ENCODE measurements at regions not wholly inside any gene's neighbourhood (a gene's known extent, or its start where the extent isn't known, plus 50 kb on each side); places are given as distances from the start of the nearest gene placed in this dataset.

GRCh38 chr6:19107468-19107867 is 720.3 kb downstream of the RNF144B start:
- no peaks in the 10 kb centered on the region for H3K79me2 ChIP-seq (ENCODE audit: control insufficient read depth, low read length)
- H3K4me1 ChIP-seq (ENCODE audit: control insufficient read depth, low read length), result no peaks in the 10 kb centered on the region
- H3K4me2 ChIP-seq (ENCODE audit: low read length), result no peak overlapping the region
- H3K27ac ChIP-seq (ENCODE audit: low read depth, low read length), result no peak overlapping the region
- no peaks in the 10 kb centered on the region for H4K20me1 ChIP-seq (ENCODE audit: control insufficient read depth, insufficient read depth, low read depth, low read length)
- TF ChIP-seq CTCF (IDR thresholded peaks at IDR 0.05; ENCODE audit: low read depth, low read length, poor library complexity, severe bottlenecking) (no peak), EZH2phosphoT487 (IDR thresholded peaks at IDR 0.05; ENCODE audit: borderline replicate concordance, low read length) (no peak)
- H3K36me3 ChIP-seq (ENCODE audit: control insufficient read depth, low read length), result no peaks in the 10 kb centered on the region
- H3K9me2 ChIP-seq (replicated peaks; ENCODE audit: control insufficient read depth, low read length), result no peaks in the 10 kb centered on the region
- no peaks in the 10 kb centered on the region for H3K9me3 ChIP-seq (ENCODE audit: control insufficient read depth, insufficient read depth, low read length)
- H3K27me3 ChIP-seq (ENCODE audit: control insufficient read depth, low read length), result no peaks in the 10 kb centered on the region
- H3K4me3 ChIP-seq (ENCODE audit: low read length), result no peak overlapping the region
- no peaks in the 10 kb centered on the region for H3F3A ChIP-seq (ENCODE audit: control insufficient read depth, insufficient read depth)

- no peaks in the 10 kb centered on the region for H3K9me3 ChIP-seq (ENCODE audit: control insufficient read depth, insufficient read depth, low read length)
- no peaks in the 10 kb centered on the region for H3K79me2 ChIP-seq (ENCODE audit: control insufficient read depth, low read length)
- H3K36me3 ChIP-seq (ENCODE audit: control insufficient read depth, low read length), result no peaks in the 10 kb centered on the region
- no peak overlapping the region for H3K4me3 ChIP-seq (ENCODE audit: low read length)
- H4K20me1 ChIP-seq (ENCODE audit: control insufficient read depth, insufficient read depth, low read depth, low read length), result no peaks in the 10 kb centered on the region
- no peak for TF ChIP-seq CTCF (IDR thresholded peaks at IDR 0.05; ENCODE audit: low read depth, low read length, poor library complexity, severe bottlenecking)
- TF ChIP-seq EZH2phosphoT487 (IDR thresholded peaks at IDR 0.05; ENCODE audit: borderline replicate concordance, low read length), result no peak
- H3K4me1 ChIP-seq (ENCODE audit: control insufficient read depth, low read length), result no peaks in the 10 kb centered on the region
- H3K27ac ChIP-seq (ENCODE audit: low read depth, low read length), result no peak overlapping the region
- no peaks in the 10 kb centered on the region for H3K9me2 ChIP-seq (replicated peaks; ENCODE audit: control insufficient read depth, low read length)
- no peak overlapping the region for H3K4me2 ChIP-seq (ENCODE audit: low read length)
- H3K27me3 ChIP-seq (ENCODE audit: control insufficient read depth, low read length), result no peaks in the 10 kb centered on the region
- no peaks in the 10 kb centered on the region for H3F3A ChIP-seq (ENCODE audit: control insufficient read depth, insufficient read depth)
Measured at GRCh38 chr6:19121521-19121920, 715.6 kb upstream of the ID4 start.

GRCh38 chr6:19127081-19127480 is 710.1 kb upstream of the ID4 start:
- H3K27ac ChIP-seq (ENCODE audit: low read depth, low read length), result no peak overlapping the region
- no peaks in the 10 kb centered on the region for H3K79me2 ChIP-seq (ENCODE audit: control insufficient read depth, low read length)
- no peaks in the 10 kb centered on the region for H3K36me3 ChIP-seq (ENCODE audit: control insufficient read depth, low read length)
- no peaks in the 10 kb centered on the region for H3K9me2 ChIP-seq (replicated peaks; ENCODE audit: control insufficient read depth, low read length)
- no peak overlapping the region for H3K4me3 ChIP-seq (ENCODE audit: low read length)
- no peaks in the 10 kb centered on the region for H4K20me1 ChIP-seq (ENCODE audit: control insufficient read depth, insufficient read depth, low read depth, low read length)
- H3K4me2 ChIP-seq (ENCODE audit: low read length), result no peak overlapping the region
- H3F3A ChIP-seq (ENCODE audit: control insufficient read depth, insufficient read depth), result no peaks in the 10 kb centered on the region
- no peaks in the 10 kb centered on the region for H3K27me3 ChIP-seq (ENCODE audit: control insufficient read depth, low read length)
- no peaks in the 10 kb centered on the region for H3K4me1 ChIP-seq (ENCODE audit: control insufficient read depth, low read length)
- TF ChIP-seq CTCF (IDR thresholded peaks at IDR 0.05; ENCODE audit: low read depth, low read length, poor library complexity, severe bottlenecking) (no peak), EZH2phosphoT487 (IDR thresholded peaks at IDR 0.05; ENCODE audit: borderline replicate concordance, low read length) (no peak)
- no peaks in the 10 kb centered on the region for H3K9me3 ChIP-seq (ENCODE audit: control insufficient read depth, insufficient read depth, low read length)

- no peaks in the 10 kb centered on the region for H4K20me1 ChIP-seq (ENCODE audit: control insufficient read depth, insufficient read depth, low read depth, low read length)
- H3K9me2 ChIP-seq (replicated peaks; ENCODE audit: control insufficient read depth, low read length), result no peaks in the 10 kb centered on the region
- no peak for TF ChIP-seq CTCF (IDR thresholded peaks at IDR 0.05; ENCODE audit: low read depth, low read length, poor library complexity, severe bottlenecking)
- TF ChIP-seq EZH2phosphoT487 (IDR thresholded peaks at IDR 0.05; ENCODE audit: borderline replicate concordance, low read length), result no peak
- no peak overlapping the region for H3K27ac ChIP-seq (ENCODE audit: low read depth, low read length)
- H3K4me3 ChIP-seq (ENCODE audit: low read length), result no peak overlapping the region
- H3K27me3 ChIP-seq (ENCODE audit: control insufficient read depth, low read length), result no peaks in the 10 kb centered on the region
- no peaks in the 10 kb centered on the region for H3K36me3 ChIP-seq (ENCODE audit: control insufficient read depth, low read length)
- H3F3A ChIP-seq (ENCODE audit: control insufficient read depth, insufficient read depth), result no peaks in the 10 kb centered on the region
- H3K4me1 ChIP-seq (ENCODE audit: control insufficient read depth, low read length), result no peaks in the 10 kb centered on the region
- H3K9me3 ChIP-seq (ENCODE audit: control insufficient read depth, insufficient read depth, low read length), result no peaks in the 10 kb centered on the region
- no peaks in the 10 kb centered on the region for H3K79me2 ChIP-seq (ENCODE audit: control insufficient read depth, low read length)
- no peak overlapping the region for H3K4me2 ChIP-seq (ENCODE audit: low read length)
Measured at GRCh38 chr6:19128701-19129100, 708.5 kb upstream of the ID4 start.
